Motor neuron (in vitro differentiated cells): ENCODE measurements at regions not wholly inside any gene's neighbourhood (a gene's known extent, or its start where the extent isn't known, plus 50 kb on each side); places are given as distances from the start of the nearest gene placed in this dataset.

ENCODE experiments used
- ATAC-seq, 8 experiments: fragments of 200-7000 bp; cut with Tn5 transposase; replicated peaks in 6 of 8; 2 replicates each; pipeline ENCODE4 v1.8.0; 2021; ENCODE audit warnings: mild to moderate bottlenecking in 8 of 8, moderate library complexity in 8 of 8
- H3K27ac ChIP-seq, 2 donors: fragments of 250-450 bp; sonication (Bioruptor Pico); 2 replicates each; pipeline ENCODE4 v1.9.0; 2021; ENCODE audit warnings: antibody characterized with exemption in 2 of 2, mild to moderate bottlenecking in 2 of 2, moderate library complexity in 1 of 2
- H3K4me1 ChIP-seq, 2 donors: fragments of 250-450 bp; sonication (Bioruptor Pico); replicated peaks in 1 of 2; 2 replicates each; pipeline ENCODE4 v1.6.1; 2021; ENCODE audit warnings: antibody characterized with exemption in 2 of 2, mild to moderate bottlenecking in 2 of 2, moderate library complexity in 1 of 2
- H3K4me3 ChIP-seq, 5 donors: fragments of 250-450 bp; sonication (Bioruptor Pico); 2 replicates each; pipeline ENCODE4 v1.9.0; 2021; ENCODE audit warnings: antibody characterized with exemption in 5 of 5, mild to moderate bottlenecking in 5 of 5, moderate library complexity in 4 of 5
- whole genome bisulfite sequencing, 10 experiments: fragments of 450-650 bp; shearing (Covaris generic); methylation state at CpG; one replicate each; pipeline ENCODE4 v1.0.0; 2022; 5-methylcytosine and 5-hydroxymethylcytosine counted together
- in situ Hi-C, 9 experiments: fragments of 400-800 bp; cut with MboI; loops; one replicate each; pipeline ENCODE4 v1.15.0; 2021; ENCODE audit warnings: low sequenced_read_pairs in 9 of 9, low pct_unique_long_range_greater_than_20kb in 2 of 9; ENCODE audit not compliant: unreplicated experiment in 9 of 9

- ATAC-seq = no peak
- Histone ChIP-seq H3K4me1 (no peaks in the 10 kb centered on the region), H3K4me3 (no peak overlapping the region), H3K27ac (no peak overlapping the region)
- 56 to 100% (median 88%) methylated on average over 1 to 5 of the region's 6 CpGs for WGBS, 10 experiments
- in situ Hi-C loops = no loop called here
Observed at GRCh38 chr10:3977761-3978160, 192.8 kb upstream of the KLF6 start.

- WGBS, 10 experiments = 38 to 100% (median 88%) methylated on average over 1 of the region's 1 CpG; no CpG with 5 or more reads in 2 of the 10 experiments
- Histone ChIP-seq H3K4me1 (no peaks in the 10 kb centered on the region), H3K27ac (no peak overlapping the region), H3K4me3 (no peak overlapping the region)
- in situ Hi-C loops = no loop called here
- ATAC-seq = peak in 2 of 8 experiments; percentile 25 to 56
Observed at GRCh38 chr10:3976718-3977117, 191.7 kb upstream of the KLF6 start.

GRCh38 chr10:3976171-3976570 lies 191.2 kb upstream of the KLF6 start:
- WGBS, 10 experiments = 31 to 100% (median 83%) methylated on average over 1 to 3 of the region's 3 CpGs; no CpG with 5 or more reads in 1 of the 10 experiments
- in situ Hi-C loops = no loop called here
- Histone ChIP-seq H3K4me3 (no peak overlapping the region), H3K27ac (no peak overlapping the region), H3K4me1 (no peaks in the 10 kb centered on the region)
- no peak for ATAC-seq

GRCh38 chr10:3975016-3975415 lies 190.0 kb upstream of the KLF6 start:
- in situ Hi-C loops = no loop called here
- Histone ChIP-seq H3K4me3 (no peak overlapping the region), H3K4me1 (no peaks in the 10 kb centered on the region), H3K27ac (no peak overlapping the region)
- ATAC-seq = no peak
- WGBS, 10 experiments = 70 to 100% (median 92%) methylated on average over 1 to 5 of the region's 9 CpGs; no CpG with 5 or more reads in 3 of the 10 experiments

GRCh38 chr10:3972460-3973301 lies 187.7 kb upstream of the KLF6 start:
- ATAC-seq = no peak
- 25 to 100% (median 89%) methylated on average over 2 to 5 of the region's 5 CpGs for WGBS, 10 experiments
- in situ Hi-C loops = no loop called here

GRCh38 chr10:3971713-3972112 lies 186.7 kb upstream of the KLF6 start:
- in situ Hi-C loops = no loop called here
- 80 to 100% (median 93%) methylated on average over 1 to 6 of the region's 6 CpGs; no CpG with 5 or more reads in 3 of the 10 experiments for WGBS, 10 experiments
- ATAC-seq = no peak
- H3K27ac ChIP-seq = no peak overlapping the region
- H3K4me1 ChIP-seq = no peaks in the 10 kb centered on the region
- H3K4me3 ChIP-seq = no peak overlapping the region

More at GRCh38 chr10:3972460-3973301, 187.7 kb upstream of the KLF6 start:
- no peak overlapping the region for H3K27ac ChIP-seq
- no peak overlapping the region for H3K4me3 ChIP-seq
- H3K4me1 ChIP-seq = no peaks in the 10 kb centered on the region

- in situ Hi-C loops = no loop called here
- Histone ChIP-seq H3K4me1 (no peaks in the 10 kb centered on the region), H3K4me3 (no peak overlapping the region), H3K27ac (no peak overlapping the region)
- ATAC-seq = no peak
- WGBS, 10 experiments = 66 to 98% (median 85%) methylated on average over 1 to 8 of the region's 8 CpGs
Observed at GRCh38 chr10:3969876-3970666, 185.1 kb upstream of the KLF6 start.

GRCh38 chr10:3968727-3969126 lies 183.7 kb upstream of the KLF6 start:
- H3K4me1 ChIP-seq = no peaks in the 10 kb centered on the region
- 80 to 100% (median 90%) methylated on average over 1 to 6 of the region's 6 CpGs; no CpG with 5 or more reads in 1 of the 10 experiments for WGBS, 10 experiments
- no peak overlapping the region for H3K4me3 ChIP-seq
- no peak for ATAC-seq
- H3K27ac ChIP-seq = no peak overlapping the region
- in situ Hi-C loops = no loop called here

GRCh38 chr10:3964516-3964915 lies 179.5 kb upstream of the KLF6 start:
- H3K27ac ChIP-seq = no peak overlapping the region
- H3K4me3 ChIP-seq = no peak overlapping the region
- peaks cover 2 to 11% of the 10 kb centered on the region in 2 donors for H3K4me1 ChIP-seq
- 64 to 91% (median 79%) methylated on average over 1 to 3 of the region's 3 CpGs for WGBS, 10 experiments
- in situ Hi-C loops = no loop called here
- ATAC-seq = no peak

GRCh38 chr10:3963191-3963673 lies 178.2 kb upstream of the KLF6 start:
- in situ Hi-C loops = no loop called here
- 40 to 80% (median 68%) methylated on average over 1 to 4 of the region's 4 CpGs; no CpG with 5 or more reads in 4 of the 10 experiments for WGBS, 10 experiments
- no peak for ATAC-seq
- H3K4me3 ChIP-seq = no peak overlapping the region
- H3K27ac ChIP-seq = no peak overlapping the region
- H3K4me1 ChIP-seq = peaks cover 2 to 11% of the 10 kb centered on the region in 2 donors

- no peak overlapping the region for H3K27ac ChIP-seq
- peaks cover 3 to 11% of the 10 kb centered on the region in 2 donors for H3K4me1 ChIP-seq
- WGBS, 10 experiments = 63 to 96% (median 76%) methylated on average over 1 to 4 of the region's 4 CpGs; no CpG with 5 or more reads in 2 of the 10 experiments
- no peak for ATAC-seq
- H3K4me3 ChIP-seq = no peak overlapping the region
- in situ Hi-C loops = no loop called here
Observed at GRCh38 chr10:3961082-3961481, 176.1 kb upstream of the KLF6 start.

GRCh38 chr10:3960496-3960895 lies 175.5 kb upstream of the KLF6 start:
- Histone ChIP-seq H3K4me3 (no peak overlapping the region), H3K27ac (no peak overlapping the region), H3K4me1 (peaks cover 8 to 11% of the 10 kb centered on the region in 2 donors)
- ATAC-seq = no peak
- in situ Hi-C loops = no loop called here
- WGBS, 10 experiments = 86 to 100% (median 95%) methylated on average over 1 to 5 of the region's 5 CpGs
